Left ventricle myocardium inferior (tissue), 1 donor: ENCODE measurements at regions not wholly inside any gene's neighbourhood (a gene's known extent, or its start where the extent isn't known, plus 50 kb on each side); places are given as distances from the start of the nearest gene placed in this dataset.
"Not testable (repeated sequence)": the region's sequence is repeated elsewhere in the genome, so short reads cannot be mapped to it uniquely, and the experiment has no call there.

Source experiments
- DNase-seq: peaks from one replicate; pipeline ENCODE4 v3.0.0-alpha.2; 2020
- H3K27ac ChIP-seq: fragments of 200-600 bp; replicated peaks from 2 replicates; pipeline ENCODE4 v1.8.0; 2021
- H3K27me3 ChIP-seq: fragments of 200-600 bp; 2 replicates; pipeline ENCODE4 v1.8.0; 2021; ENCODE audit warnings: low read depth
- H3K36me3 ChIP-seq: fragments of 200-600 bp; 2 replicates; pipeline ENCODE4 v1.8.0; 2021
- H3K4me1 ChIP-seq: fragments of 200-600 bp; 2 replicates; pipeline ENCODE4 v1.8.0; 2021
- H3K4me3 ChIP-seq: fragments of 200-600 bp; 2 replicates; pipeline ENCODE4 v1.8.0; 2021; ENCODE audit warnings: mild to moderate bottlenecking, moderate library complexity
- H3K9me3 ChIP-seq: fragments of 200-600 bp; replicated peaks from 2 replicates; pipeline ENCODE4 v1.8.0; 2021
- CTCF ChIP-seq: fragments of 200-600 bp; IDR thresholded peaks from 2 replicates; pipeline ENCODE4 v1.8.0; 2021; ENCODE audit warnings: antibody characterized with exemption, mild to moderate bottlenecking, borderline replicate concordance
- intact Hi-C: fragments of 100-400 bp; cut with micrococcal nuclease; formaldehyde crosslinking; loops from one replicate; pipeline ENCODE4 v1.11.0; 2022
- donor health status: DM: no; HTN: yes; CAD: no; lungs with severe emphysema.

DNA sequence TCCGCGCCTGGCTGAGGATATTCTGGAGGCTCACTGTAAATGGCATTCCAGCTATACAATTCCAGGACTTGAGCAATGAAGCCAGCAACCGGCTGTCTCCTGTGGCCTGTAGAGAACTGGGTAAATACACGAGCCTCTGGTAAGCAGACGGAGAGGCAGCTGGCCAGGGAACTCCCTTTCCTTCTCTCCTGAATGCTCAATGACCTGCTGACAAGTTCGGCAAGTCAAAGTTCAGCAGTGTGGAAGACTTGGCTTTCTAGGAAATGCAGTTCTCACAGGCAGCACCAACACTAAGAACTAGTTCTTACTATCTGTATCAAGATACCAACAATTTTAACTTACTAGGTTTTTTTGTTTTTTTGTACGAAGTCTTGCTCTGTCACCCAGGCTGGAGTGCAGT is 232.1 kb upstream of the NUPR2 start:
- intact Hi-C loops, DNase-seq: not testable (repeated sequence)

GRCh38 chr7:56328327-56328726 is 212.1 kb upstream of the NUPR2 start:
- DNase-seq, intact Hi-C loops, H3K27ac ChIP-seq, H3K4me3 ChIP-seq, H3K36me3 ChIP-seq, H3K4me1 ChIP-seq, H3K9me3 ChIP-seq: not testable (repeated sequence)
- H3K27me3 ChIP-seq, result peaks cover 15% of the 10 kb centered on the region

More for the DNA sequence above, 232.1 kb upstream of the NUPR2 start:
- H3K4me1 ChIP-seq, H3K36me3 ChIP-seq, H3K27me3 ChIP-seq, H3K27ac ChIP-seq, H3K9me3 ChIP-seq, H3K4me3 ChIP-seq: not testable (repeated sequence)

DNA sequence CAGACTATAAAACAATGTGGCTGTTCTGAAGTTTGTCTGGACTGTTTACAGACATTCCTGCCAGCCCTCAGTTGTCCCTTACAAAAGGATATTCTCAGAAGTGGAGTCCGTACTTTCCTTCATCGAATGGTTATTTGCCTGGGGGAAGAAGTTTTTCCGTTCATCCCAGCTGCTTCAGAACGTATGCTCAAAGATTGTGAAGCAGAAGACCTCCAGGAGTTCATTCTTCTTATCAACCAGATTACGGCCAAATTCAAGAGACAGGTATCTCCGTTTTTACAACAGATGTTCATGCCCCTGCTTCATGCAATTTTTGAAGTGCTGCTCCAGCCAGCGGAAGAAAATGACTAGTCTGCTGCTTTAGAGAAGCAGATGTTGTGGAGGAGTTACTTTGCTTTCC is 174.3 kb upstream of the NUPR2 start:
- H3K4me3 ChIP-seq, result no peak overlapping the region
- no peak for DNase-seq
- no peaks in the 10 kb centered on the region for H3K36me3 ChIP-seq
- intact Hi-C loops, result no loop called here
- no peak for TF ChIP-seq CTCF
- peaks cover 9% of the 10 kb centered on the region for H3K9me3 ChIP-seq
- no peak overlapping the region for H3K27ac ChIP-seq
- peaks cover 8% of the 10 kb centered on the region for H3K4me1 ChIP-seq
- no peaks in the 10 kb centered on the region for H3K27me3 ChIP-seq

- DNase-seq, result peak; percentile 19
- Histone ChIP-seq H3K4me1 (peaks cover 8% of the 10 kb centered on the region), H3K9me3 (peaks cover 9% of the 10 kb centered on the region), H3K27me3 (no peaks in the 10 kb centered on the region), H3K36me3 (no peaks in the 10 kb centered on the region), H3K4me3 (peak overlapping the region; percentile 62), H3K27ac (no peak overlapping the region)
- TF ChIP-seq CTCF, result no peak
- intact Hi-C loops, result no loop called here
These were observed 171.4 kb upstream of the NUPR2 start for GRCh38 chr7:56287429-56288138.

GRCh38 chr7:56256108-56256507 is 139.9 kb upstream of the NUPR2 start:
- no peaks in the 10 kb centered on the region for H3K9me3 ChIP-seq
- no peak overlapping the region for H3K27ac ChIP-seq
- H3K4me3 ChIP-seq, result no peak overlapping the region
- H3K27me3 ChIP-seq, result no peaks in the 10 kb centered on the region
- no peak for DNase-seq
- intact Hi-C loops, result no loop called here
- no peak for TF ChIP-seq CTCF
- no peaks in the 10 kb centered on the region for H3K4me1 ChIP-seq
- no peaks in the 10 kb centered on the region for H3K36me3 ChIP-seq

DNA sequence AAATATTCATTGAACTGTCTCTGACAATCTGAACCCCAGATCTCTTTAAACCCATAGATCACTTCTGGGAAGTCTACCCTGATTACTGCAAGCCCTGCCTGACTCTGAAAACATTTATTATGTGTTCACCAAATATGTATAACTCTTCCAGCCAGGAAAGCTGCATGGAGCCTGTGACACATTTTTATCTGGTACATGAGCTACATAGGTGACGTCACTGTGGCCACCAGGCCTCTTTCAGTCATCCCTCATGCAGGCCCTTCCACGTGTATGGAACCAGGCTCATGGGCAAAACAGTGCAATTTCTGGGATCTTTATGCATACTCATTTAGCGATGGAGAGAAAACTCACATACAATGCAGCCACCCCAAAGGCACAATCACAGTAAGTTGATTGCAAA is 133.9 kb upstream of the NUPR2 start:
- Histone ChIP-seq H3K4me3 (no peak overlapping the region), H3K27ac (no peak overlapping the region), H3K9me3 (peaks cover 9% of the 10 kb centered on the region), H3K36me3 (no peaks in the 10 kb centered on the region), H3K27me3 (no peaks in the 10 kb centered on the region), H3K4me1 (no peaks in the 10 kb centered on the region)
- TF ChIP-seq CTCF, result no peak
- intact Hi-C loops, result no loop called here
- DNase-seq, result no peak

DNA sequence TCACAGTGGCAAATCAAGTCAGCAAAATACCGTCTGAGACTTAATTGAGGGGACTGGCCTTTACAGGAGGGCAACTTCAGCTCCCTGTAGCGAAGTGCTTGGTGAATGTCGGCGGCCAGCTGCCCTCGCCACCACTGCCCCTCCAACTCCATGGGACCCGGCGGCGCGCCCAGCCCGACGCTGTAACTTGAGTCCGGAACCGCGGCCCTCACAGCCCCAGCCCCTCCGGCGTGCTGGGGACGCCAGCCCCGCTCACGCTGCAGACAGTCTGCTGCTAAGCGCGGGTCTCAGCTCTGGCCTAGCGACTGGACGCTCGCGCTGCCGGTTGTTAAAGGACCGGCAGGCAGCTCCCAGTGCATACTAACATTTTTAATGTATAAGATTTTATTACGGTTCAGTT is 113.4 kb upstream of the NUPR2 start:
- DNase-seq, result no peak

More for the DNA sequence above, 113.4 kb upstream of the NUPR2 start:
- H3K27me3 ChIP-seq, result peaks cover 52% of the 10 kb centered on the region
- H3K36me3 ChIP-seq, result no peaks in the 10 kb centered on the region
- no peak for TF ChIP-seq CTCF
- intact Hi-C loops, result no loop called here
- H3K27ac ChIP-seq, result no peak overlapping the region
- H3K9me3 ChIP-seq, result no peaks in the 10 kb centered on the region
- no peak overlapping the region for H3K4me3 ChIP-seq
- H3K4me1 ChIP-seq, result no peaks in the 10 kb centered on the region
